ENCODE measurements at regions not wholly inside any gene's neighbourhood (a gene's known extent, or its start where the extent isn't known, plus 50 kb on each side); places are given as distances from the start of the nearest gene placed in this dataset.

GRCh38 chr4:57580710-57581599 is 470.8 kb upstream of the IGFBP7 start:
- TF ChIP-seq CTCF (IDR thresholded peaks at IDR 0.05; ENCODE audit: insufficient read depth, low read depth, low read length, missing control alignments) = no peak
- H3K4me3 ChIP-seq (ENCODE audit: low read length) = no peak overlapping the region
- DNase-seq (ENCODE audit: low read depth) = no peak

GRCh38 chr4:57575426-57575825 is 465.2 kb upstream of the IGFBP7 start:
- TF ChIP-seq CTCF (IDR thresholded peaks at IDR 0.05; ENCODE audit: insufficient read depth, low read depth, low read length, missing control alignments) = no peak
- DNase-seq (ENCODE audit: low read depth) = no peak
- H3K4me3 ChIP-seq (ENCODE audit: low read length) = no peak overlapping the region

GRCh38 chr4:57554556-57555092 is 444.4 kb upstream of the IGFBP7 start:
- no peak for TF ChIP-seq CTCF (IDR thresholded peaks at IDR 0.05; ENCODE audit: insufficient read depth, low read depth, low read length, missing control alignments)
- H3K4me3 ChIP-seq (ENCODE audit: low read length) = no peak overlapping the region
- DNase-seq (ENCODE audit: low read depth) = no peak

GRCh38 chr4:57553728-57554127 is 443.5 kb upstream of the IGFBP7 start:
- no peak for DNase-seq (ENCODE audit: low read depth)
- no peak overlapping the region for H3K4me3 ChIP-seq (ENCODE audit: low read length)

GRCh38 chr4:57550198-57550597 is 440.0 kb upstream of the IGFBP7 start:
- DNase-seq (ENCODE audit: low read depth) = no peak
- no peak for TF ChIP-seq CTCF (IDR thresholded peaks at IDR 0.05; ENCODE audit: insufficient read depth, low read depth, low read length, missing control alignments)
- H3K4me3 ChIP-seq (ENCODE audit: low read length) = no peak overlapping the region

More at GRCh38 chr4:57553728-57554127, 443.5 kb upstream of the IGFBP7 start:
- TF ChIP-seq CTCF (IDR thresholded peaks at IDR 0.05; ENCODE audit: insufficient read depth, low read depth, low read length, missing control alignments) = no peak

- DNase-seq (ENCODE audit: low read depth) = no peak
- H3K4me3 ChIP-seq (ENCODE audit: low read length) = no peak overlapping the region
- no peak for TF ChIP-seq CTCF (IDR thresholded peaks at IDR 0.05; ENCODE audit: insufficient read depth, low read depth, low read length, missing control alignments)
Measured at GRCh38 chr4:57548856-57549255, 438.7 kb upstream of the IGFBP7 start.
